A673 (cell line): ENCODE measurements at regions not wholly inside any gene's neighbourhood (a gene's known extent, or its start where the extent isn't known, plus 50 kb on each side); places are given as distances from the start of the nearest gene placed in this dataset.

Experiments
- EZH2 ChIP-seq: fragments of 200-600 bp; sonication (generic); IDR thresholded peaks from 2 replicates; pipeline ENCODE4 v1.6.1; 2017; ENCODE audit warnings: borderline replicate concordance, low read depth, mild to moderate bottlenecking, mixed read lengths, antibody characterized with exemption, low read length; ENCODE audit not compliant: poor library complexity, severe bottlenecking
- TF ChIP-seq, protein P1 (sequence below): fragments of 300-800, 200-600 bp; sonication (generic); conservative IDR thresholded peaks from 2 replicates; pipeline ENCODE4 v1.5.1; 2017; ENCODE audit warnings: low read depth, mild to moderate bottlenecking, antibody characterized with exemption, low read length, moderate library complexity, mixed read lengths

DNA sequence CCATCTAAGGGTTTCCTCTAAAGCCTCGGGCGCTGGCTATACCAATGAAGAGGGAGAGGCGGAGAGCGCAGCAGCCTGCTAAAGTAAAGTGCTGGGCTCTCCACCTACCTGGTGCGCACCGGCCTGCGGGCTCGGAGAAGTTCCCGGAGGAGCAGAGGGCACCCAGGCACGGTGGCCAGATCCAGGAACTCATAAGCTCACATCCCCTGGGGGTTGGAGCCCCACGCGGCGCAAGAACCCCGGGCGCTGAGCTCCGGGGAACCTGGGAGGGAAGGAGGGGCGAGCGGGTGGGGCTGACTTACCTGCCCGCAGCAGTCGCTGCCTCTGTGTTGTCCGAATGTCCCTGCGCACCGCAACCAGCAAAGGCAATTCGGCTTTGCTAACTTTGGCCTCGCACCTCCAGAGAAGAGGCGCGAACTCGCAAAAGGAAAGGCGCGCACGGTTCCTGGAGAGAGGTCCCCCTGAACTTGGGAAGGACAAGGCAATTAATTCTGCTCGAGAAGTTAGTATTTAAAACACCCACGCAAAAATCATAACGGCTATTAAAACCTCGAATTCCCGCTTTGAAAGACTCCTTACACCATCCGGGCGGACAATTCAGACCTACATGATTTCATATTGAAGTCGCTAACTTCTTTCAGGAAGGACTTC lies 127.6 kb upstream of the C11orf58 start:
- TF ChIP-seq, protein P1, sequence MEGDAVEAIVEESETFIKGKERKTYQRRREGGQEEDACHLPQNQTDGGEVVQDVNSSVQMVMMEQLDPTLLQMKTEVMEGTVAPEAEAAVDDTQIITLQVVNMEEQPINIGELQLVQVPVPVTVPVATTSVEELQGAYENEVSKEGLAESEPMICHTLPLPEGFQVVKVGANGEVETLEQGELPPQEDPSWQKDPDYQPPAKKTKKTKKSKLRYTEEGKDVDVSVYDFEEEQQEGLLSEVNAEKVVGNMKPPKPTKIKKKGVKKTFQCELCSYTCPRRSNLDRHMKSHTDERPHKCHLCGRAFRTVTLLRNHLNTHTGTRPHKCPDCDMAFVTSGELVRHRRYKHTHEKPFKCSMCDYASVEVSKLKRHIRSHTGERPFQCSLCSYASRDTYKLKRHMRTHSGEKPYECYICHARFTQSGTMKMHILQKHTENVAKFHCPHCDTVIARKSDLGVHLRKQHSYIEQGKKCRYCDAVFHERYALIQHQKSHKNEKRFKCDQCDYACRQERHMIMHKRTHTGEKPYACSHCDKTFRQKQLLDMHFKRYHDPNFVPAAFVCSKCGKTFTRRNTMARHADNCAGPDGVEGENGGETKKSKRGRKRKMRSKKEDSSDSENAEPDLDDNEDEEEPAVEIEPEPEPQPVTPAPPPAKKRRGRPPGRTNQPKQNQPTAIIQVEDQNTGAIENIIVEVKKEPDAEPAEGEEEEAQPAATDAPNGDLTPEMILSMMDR: no peak
- TF ChIP-seq EZH2: no peak
